ENCODE measurements at regions not wholly inside any gene's neighbourhood (a gene's known extent, or its start where the extent isn't known, plus 50 kb on each side); places are given as distances from the start of the nearest gene placed in this dataset.
"Not testable (repeated sequence)": the region's sequence is repeated elsewhere in the genome, so short reads cannot be mapped to it uniquely, and the experiment has no call there.

DNA sequence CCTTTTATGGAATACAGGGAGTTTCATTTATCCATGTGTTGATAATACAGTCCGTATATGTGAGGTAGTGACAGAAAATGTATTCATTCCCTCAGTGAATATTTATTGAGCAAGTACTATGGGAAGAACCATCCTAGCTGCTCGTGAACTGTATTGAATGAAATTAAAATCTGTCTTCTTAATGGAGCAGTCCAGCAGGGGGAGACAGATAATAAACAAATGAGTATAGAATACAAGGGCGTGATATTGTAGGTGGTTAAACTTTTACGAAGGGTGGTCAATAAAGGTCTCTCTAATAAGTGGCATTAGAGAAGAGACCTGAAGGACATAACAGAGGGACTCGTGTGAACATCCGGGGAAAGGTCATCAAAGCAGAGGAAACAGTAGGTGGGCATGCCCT is 62.7 kb upstream of the OSTN start:
- peak; percentile 34 for TF ChIP-seq CTCF (conservative IDR thresholded peaks at IDR 0.05)
- no peak for DNase-seq (ENCODE audit: low read depth, low spot score)
- H3K4me3 Mint-ChIP-seq: no peak overlapping the region
- H3K4me1 Mint-ChIP-seq: no peaks in the 10 kb centered on the region
- no peaks in the 10 kb centered on the region for H3K27me3 Mint-ChIP-seq (ENCODE audit: low read depth)
- H3K27ac Mint-ChIP-seq (ENCODE audit: unreplicated experiment): no peak overlapping the region
- peaks cover 8% of the 10 kb centered on the region for H3K9me3 Mint-ChIP-seq
- H3K36me3 Mint-ChIP-seq (ENCODE audit: low read depth): no peaks in the 10 kb centered on the region

GRCh38 chr3:191135175-191135574 is 63.9 kb upstream of the OSTN start:
- no peaks in the 10 kb centered on the region for H3K4me1 Mint-ChIP-seq
- H3K27ac Mint-ChIP-seq (ENCODE audit: unreplicated experiment): no peak overlapping the region
- H3K27me3 Mint-ChIP-seq (ENCODE audit: low read depth): no peaks in the 10 kb centered on the region
- H3K9me3 Mint-ChIP-seq: peaks cover 8% of the 10 kb centered on the region
- H3K36me3 Mint-ChIP-seq (ENCODE audit: low read depth): no peaks in the 10 kb centered on the region
- H3K4me3 Mint-ChIP-seq: no peak overlapping the region
- DNase-seq (ENCODE audit: low read depth, low spot score): no peak
- no peak for TF ChIP-seq CTCF (conservative IDR thresholded peaks at IDR 0.05)

- no peak overlapping the region for H3K27ac Mint-ChIP-seq (ENCODE audit: unreplicated experiment)
- no peaks in the 10 kb centered on the region for H3K27me3 Mint-ChIP-seq (ENCODE audit: low read depth)
- no peak for TF ChIP-seq CTCF (conservative IDR thresholded peaks at IDR 0.05)
- no peaks in the 10 kb centered on the region for H3K36me3 Mint-ChIP-seq (ENCODE audit: low read depth)
- DNase-seq (ENCODE audit: low read depth, low spot score): no peak
- H3K9me3 Mint-ChIP-seq: peaks cover 8% of the 10 kb centered on the region
- no peaks in the 10 kb centered on the region for H3K4me1 Mint-ChIP-seq
- no peak overlapping the region for H3K4me3 Mint-ChIP-seq
These were observed 65.7 kb upstream of the OSTN start for GRCh38 chr3:191133359-191133758.

GRCh38 chr3:191131305-191131704 is 67.7 kb upstream of the OSTN start:
- TF ChIP-seq CTCF (conservative IDR thresholded peaks at IDR 0.05): no peak
- DNase-seq (ENCODE audit: low read depth, low spot score): no peak
- no peak overlapping the region for H3K27ac Mint-ChIP-seq (ENCODE audit: unreplicated experiment)
- no peak overlapping the region for H3K4me3 Mint-ChIP-seq
- no peaks in the 10 kb centered on the region for H3K27me3 Mint-ChIP-seq (ENCODE audit: low read depth)
- peaks cover 5% of the 10 kb centered on the region for H3K9me3 Mint-ChIP-seq
- no peaks in the 10 kb centered on the region for H3K4me1 Mint-ChIP-seq
- no peaks in the 10 kb centered on the region for H3K36me3 Mint-ChIP-seq (ENCODE audit: low read depth)

DNA sequence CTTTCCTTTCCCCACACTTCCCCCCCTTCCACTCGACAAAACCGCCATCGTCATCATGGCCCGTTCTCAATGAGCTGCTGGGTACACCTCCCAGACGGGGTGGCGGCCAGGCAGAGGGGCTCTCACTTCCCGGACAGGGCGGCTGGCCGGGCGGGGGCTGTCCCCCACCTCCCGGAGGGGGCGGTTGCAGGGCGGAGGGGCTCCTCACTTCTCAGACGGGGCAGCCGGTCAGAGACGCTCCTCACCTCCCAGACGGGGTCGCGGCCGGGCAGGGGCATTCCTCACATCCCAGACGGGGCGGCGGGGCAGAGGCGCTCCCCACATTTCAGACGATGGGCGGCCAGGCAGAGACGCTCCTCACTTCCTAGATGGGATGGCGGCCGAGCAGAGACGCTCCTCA is 74.2 kb upstream of the OSTN start:
- not testable (repeated sequence) for H3K27ac Mint-ChIP-seq (ENCODE audit: unreplicated experiment); H3K9me3 Mint-ChIP-seq; DNase-seq (ENCODE audit: low read depth, low spot score); H3K4me1 Mint-ChIP-seq; H3K27me3 Mint-ChIP-seq (ENCODE audit: low read depth); H3K36me3 Mint-ChIP-seq (ENCODE audit: low read depth); H3K4me3 Mint-ChIP-seq

GRCh38 chr3:191123946-191124345 is 75.1 kb upstream of the OSTN start:
- no peak overlapping the region for H3K27ac Mint-ChIP-seq (ENCODE audit: unreplicated experiment)
- H3K27me3 Mint-ChIP-seq (ENCODE audit: low read depth): no peaks in the 10 kb centered on the region
- TF ChIP-seq CTCF (conservative IDR thresholded peaks at IDR 0.05): no peak
- DNase-seq (ENCODE audit: low read depth, low spot score): no peak
- no peak overlapping the region for H3K4me3 Mint-ChIP-seq
- H3K4me1 Mint-ChIP-seq: no peaks in the 10 kb centered on the region
- no peaks in the 10 kb centered on the region for H3K9me3 Mint-ChIP-seq
- H3K36me3 Mint-ChIP-seq (ENCODE audit: low read depth): no peaks in the 10 kb centered on the region
